Body of pancreas (tissue), 4 donors: ENCODE measurements at regions not wholly inside any gene's neighbourhood (a gene's known extent, or its start where the extent isn't known, plus 50 kb on each side); places are given as distances from the start of the nearest gene placed in this dataset.

Experiments used
- CTCF ChIP-seq, 7 experiments: fragments of 450-650 bp in 4 of 7; fragments of 200-600 bp in 3 of 7; sonication (generic) in 3 of 7; IDR thresholded peaks; one replicate each; pipeline ENCODE4 v1.5.1; 2016 to 2019; ENCODE audit warnings: antibody characterized with exemption in 7 of 7
- POLR2A ChIP-seq, 3 donors: fragments of 450-650 bp; IDR thresholded peaks; one replicate each; pipeline ENCODE4 v1.6.1; 2016; ENCODE audit warnings: antibody characterized with exemption in 3 of 3, mild to moderate bottlenecking in 2 of 3

- TF ChIP-seq CTCF (IDR thresholded peaks at IDR 0.05) (no peak), POLR2A (IDR thresholded peaks at IDR 0.05) (no peak)
Observed at GRCh38 chr11:97567801-97568200, 1178.0 kb downstream of the JRKL start.
